T-helper 1 cell treated with Interleukin-12 subunit alpha and Interleukin-12 subunit beta and Interleukin-4 antibody, amounts not matched to agents 30 μg/mL and 1 μg/mL, for 36 hours (primary cell): ENCODE measurements at regions not wholly inside any gene's neighbourhood (a gene's known extent, or its start where the extent isn't known, plus 50 kb on each side); places are given as distances from the start of the nearest gene placed in this dataset.

ENCODE experiments used
- H3K27ac Mint-ChIP-seq: one replicate; pipeline ENCODE4 v1.8.0; 2021; ENCODE audit warnings: mild to moderate bottlenecking, mixed read lengths
- H3K27me3 Mint-ChIP-seq: one replicate; pipeline ENCODE4 v1.8.0; 2021; ENCODE audit warnings: low read depth, mixed read lengths
- H3K36me3 Mint-ChIP-seq: one replicate; pipeline ENCODE4 v1.8.0; 2021; ENCODE audit warnings: low read depth, mixed read lengths
- H3K4me1 Mint-ChIP-seq: one replicate; pipeline ENCODE4 v1.8.0; 2021; ENCODE audit warnings: low read depth, mixed read lengths
- H3K4me3 Mint-ChIP-seq: one replicate; pipeline ENCODE4 v1.8.0; 2021; ENCODE audit warnings: mild to moderate bottlenecking, moderate library complexity, mixed read lengths
- H3K9me3 Mint-ChIP-seq: one replicate; pipeline ENCODE4 v1.8.0; 2021; ENCODE audit warnings: mixed read lengths

DNA sequence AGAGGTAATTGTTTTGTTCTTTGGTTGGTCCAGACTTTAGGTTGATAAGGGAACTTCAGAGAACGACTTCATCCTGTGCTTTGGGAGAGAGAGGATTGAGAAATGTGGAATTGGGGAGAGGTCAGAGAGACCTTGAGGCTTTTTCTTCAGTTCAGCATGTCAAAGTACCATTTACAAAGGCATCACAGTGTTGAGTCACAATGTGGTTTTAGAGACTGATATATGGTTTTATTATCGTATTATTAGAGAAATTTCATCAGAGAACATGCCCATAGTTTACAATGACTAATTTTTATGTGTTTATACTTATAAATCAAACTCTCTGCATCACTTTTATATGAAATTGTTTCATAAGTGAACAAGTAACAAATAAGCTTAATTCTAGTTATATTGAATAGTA lies 626.6 kb downstream of the DSC3 start:
- Mint-ChIP-seq H3K27me3 (no peaks in the 10 kb centered on the region), H3K4me1 (no peaks in the 10 kb centered on the region), H3K4me3 (no peak overlapping the region), H3K36me3 (no peaks in the 10 kb centered on the region), H3K9me3 (peaks cover 8% of the 10 kb centered on the region), H3K27ac (no peak overlapping the region)

GRCh38 chr18:30409120-30409519 lies 633.4 kb downstream of the DSC3 start:
- H3K27ac Mint-ChIP-seq = no peak overlapping the region
- no peaks in the 10 kb centered on the region for H3K4me1 Mint-ChIP-seq
- no peak overlapping the region for H3K4me3 Mint-ChIP-seq
- peaks cover 14% of the 10 kb centered on the region for H3K9me3 Mint-ChIP-seq
- no peaks in the 10 kb centered on the region for H3K27me3 Mint-ChIP-seq
- H3K36me3 Mint-ChIP-seq = no peaks in the 10 kb centered on the region

- H3K4me3 Mint-ChIP-seq = no peak overlapping the region
- peaks cover 17% of the 10 kb centered on the region for H3K9me3 Mint-ChIP-seq
- no peaks in the 10 kb centered on the region for H3K27me3 Mint-ChIP-seq
- H3K4me1 Mint-ChIP-seq = no peaks in the 10 kb centered on the region
- H3K36me3 Mint-ChIP-seq = no peaks in the 10 kb centered on the region
- no peak overlapping the region for H3K27ac Mint-ChIP-seq
These were observed 635.8 kb downstream of the DSC3 start for GRCh38 chr18:30406728-30407127.

DNA sequence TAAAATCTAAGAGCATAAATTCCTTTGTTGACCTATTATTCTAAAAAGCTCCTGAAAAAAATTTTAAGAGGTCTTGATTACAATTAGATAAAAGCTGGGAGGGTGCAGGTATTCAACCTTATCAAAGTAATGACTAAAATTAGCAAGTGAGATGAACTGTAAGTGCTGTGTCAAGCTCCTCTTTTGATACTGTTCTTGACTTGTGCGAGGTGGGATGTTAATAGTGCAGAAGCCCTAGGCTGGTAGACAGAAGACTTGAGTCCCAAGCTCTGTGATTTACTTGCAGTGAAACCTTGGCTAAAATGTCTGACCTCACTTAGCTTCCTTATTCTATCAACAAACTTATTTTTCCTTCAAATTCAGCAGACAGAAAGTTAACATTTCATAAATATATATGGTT lies 637.5 kb downstream of the DSC3 start:
- H3K27me3 Mint-ChIP-seq = no peaks in the 10 kb centered on the region
- no peak overlapping the region for H3K4me3 Mint-ChIP-seq
- H3K9me3 Mint-ChIP-seq = peaks cover 20% of the 10 kb centered on the region
- no peaks in the 10 kb centered on the region for H3K36me3 Mint-ChIP-seq
- H3K4me1 Mint-ChIP-seq = no peaks in the 10 kb centered on the region
- H3K27ac Mint-ChIP-seq = no peak overlapping the region

GRCh38 chr18:30404422-30404821 lies 638.1 kb downstream of the DSC3 start:
- Mint-ChIP-seq H3K9me3 (peaks cover 14% of the 10 kb centered on the region), H3K4me1 (no peaks in the 10 kb centered on the region), H3K36me3 (no peaks in the 10 kb centered on the region), H3K27ac (no peak overlapping the region), H3K27me3 (no peaks in the 10 kb centered on the region), H3K4me3 (no peak overlapping the region)

GRCh38 chr18:30403278-30403677 lies 639.3 kb downstream of the DSC3 start:
- peaks cover 6% of the 10 kb centered on the region for H3K9me3 Mint-ChIP-seq
- H3K36me3 Mint-ChIP-seq = no peaks in the 10 kb centered on the region
- H3K4me3 Mint-ChIP-seq = no peak overlapping the region
- H3K4me1 Mint-ChIP-seq = no peaks in the 10 kb centered on the region
- H3K27me3 Mint-ChIP-seq = no peaks in the 10 kb centered on the region
- no peak overlapping the region for H3K27ac Mint-ChIP-seq

DNA sequence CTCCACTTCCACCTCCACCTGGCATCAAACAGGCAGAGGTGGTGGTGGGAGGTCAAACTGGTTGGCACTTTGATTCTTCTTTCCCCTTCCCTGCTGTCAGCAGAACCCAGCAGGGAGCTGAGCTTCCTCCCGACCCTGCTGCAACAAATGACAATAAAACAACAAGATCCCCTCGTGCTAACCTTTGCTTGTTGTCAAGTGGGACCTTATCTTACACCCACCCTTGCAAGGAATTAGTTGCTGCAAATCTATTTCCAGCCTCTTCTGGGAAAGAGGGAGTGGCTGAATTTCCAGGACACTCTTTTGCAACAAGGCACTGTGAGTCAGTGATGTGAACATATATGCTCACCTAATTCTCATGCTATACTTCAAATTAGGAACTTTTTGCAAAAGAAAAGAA lies 655.1 kb downstream of the DSC3 start:
- Mint-ChIP-seq H3K4me3 (no peak overlapping the region), H3K36me3 (no peaks in the 10 kb centered on the region), H3K9me3 (peaks cover 23% of the 10 kb centered on the region), H3K27me3 (no peaks in the 10 kb centered on the region), H3K27ac (no peak overlapping the region), H3K4me1 (no peaks in the 10 kb centered on the region)

- Mint-ChIP-seq H3K4me1 (no peaks in the 10 kb centered on the region), H3K27ac (no peak overlapping the region), H3K4me3 (no peak overlapping the region), H3K36me3 (no peaks in the 10 kb centered on the region), H3K27me3 (no peaks in the 10 kb centered on the region), H3K9me3 (peaks cover 22% of the 10 kb centered on the region)
These were observed 655.9 kb downstream of the DSC3 start for GRCh38 chr18:30386624-30387023.

DNA sequence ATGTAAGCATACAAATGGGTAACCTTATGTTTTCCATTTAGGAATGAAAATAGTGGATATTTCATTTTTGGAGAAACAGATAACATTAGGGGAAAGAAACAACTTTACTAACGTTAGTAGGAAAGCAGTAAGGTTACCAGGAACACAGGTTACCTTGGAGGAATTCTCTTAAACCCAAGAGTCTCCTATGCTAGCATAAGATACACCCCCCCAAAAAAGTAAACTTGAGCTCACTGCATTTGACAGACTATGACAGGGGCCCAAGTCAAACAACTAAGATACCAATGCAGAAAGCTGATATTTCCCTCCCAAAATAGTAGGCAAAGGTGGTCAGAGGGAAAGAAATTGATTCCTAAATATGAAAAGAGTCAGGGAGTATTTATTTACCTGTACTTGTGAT lies 656.9 kb downstream of the DSC3 start:
- H3K9me3 Mint-ChIP-seq = peaks cover 26% of the 10 kb centered on the region
- H3K4me1 Mint-ChIP-seq = no peaks in the 10 kb centered on the region

DNA sequence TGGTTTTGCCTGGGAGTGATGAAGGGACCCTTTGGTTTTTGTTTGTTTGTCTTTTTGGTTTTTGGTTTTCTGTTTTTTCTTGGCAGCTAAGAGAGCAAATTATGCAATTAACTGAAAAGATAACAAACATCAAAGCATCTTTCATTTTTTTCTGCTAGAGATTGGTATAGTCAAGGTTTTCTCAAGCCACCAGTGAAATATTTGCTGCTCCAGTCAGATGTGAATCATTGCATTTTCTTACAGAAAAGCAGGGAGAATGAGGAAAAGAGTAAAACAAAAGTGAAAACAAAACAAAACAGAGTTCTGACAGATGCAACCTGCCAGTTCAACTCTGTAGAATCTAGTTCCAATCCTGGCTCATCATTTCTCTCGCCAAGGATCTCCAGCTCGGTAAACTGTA lies 660.7 kb downstream of the DSC3 start:
- Mint-ChIP-seq H3K36me3 (no peaks in the 10 kb centered on the region), H3K9me3 (peaks cover 32% of the 10 kb centered on the region)

More for the DNA sequence above, 656.9 kb downstream of the DSC3 start:
- H3K36me3 Mint-ChIP-seq = no peaks in the 10 kb centered on the region
- no peak overlapping the region for H3K27ac Mint-ChIP-seq
- H3K4me3 Mint-ChIP-seq = no peak overlapping the region
- H3K27me3 Mint-ChIP-seq = no peaks in the 10 kb centered on the region

DNA sequence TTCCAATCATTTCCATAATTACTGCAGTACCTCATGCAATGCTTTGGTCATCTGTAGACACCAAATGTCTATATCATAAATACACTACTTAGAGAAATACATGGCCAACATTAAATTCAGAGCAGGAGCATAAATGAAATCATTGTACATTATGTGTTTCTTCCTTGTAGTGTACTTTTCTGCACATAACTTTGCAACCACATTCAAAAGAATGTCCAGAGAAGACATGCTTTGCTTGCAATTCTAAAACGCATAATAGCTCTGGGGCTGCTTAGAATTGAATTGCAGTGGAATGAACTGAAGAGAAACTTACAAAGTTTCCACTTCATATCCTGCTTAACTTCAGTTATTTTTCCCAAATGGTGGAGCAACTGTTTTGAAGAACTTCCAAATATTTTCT lies 664.4 kb downstream of the DSC3 start:
- Mint-ChIP-seq H3K27me3 (no peaks in the 10 kb centered on the region), H3K4me1 (no peaks in the 10 kb centered on the region), H3K36me3 (no peaks in the 10 kb centered on the region), H3K9me3 (peaks cover 26% of the 10 kb centered on the region), H3K27ac (no peak overlapping the region), H3K4me3 (no peak overlapping the region)

More for the DNA sequence above, 660.7 kb downstream of the DSC3 start:
- Mint-ChIP-seq H3K27me3 (no peaks in the 10 kb centered on the region), H3K4me3 (no peak overlapping the region), H3K4me1 (no peaks in the 10 kb centered on the region), H3K27ac (no peak overlapping the region)

GRCh38 chr18:30376515-30376914 lies 666.0 kb downstream of the DSC3 start:
- Mint-ChIP-seq H3K27me3 (no peaks in the 10 kb centered on the region), H3K27ac (no peak overlapping the region), H3K9me3 (peaks cover 20% of the 10 kb centered on the region), H3K36me3 (no peaks in the 10 kb centered on the region), H3K4me1 (no peaks in the 10 kb centered on the region), H3K4me3 (no peak overlapping the region)

DNA sequence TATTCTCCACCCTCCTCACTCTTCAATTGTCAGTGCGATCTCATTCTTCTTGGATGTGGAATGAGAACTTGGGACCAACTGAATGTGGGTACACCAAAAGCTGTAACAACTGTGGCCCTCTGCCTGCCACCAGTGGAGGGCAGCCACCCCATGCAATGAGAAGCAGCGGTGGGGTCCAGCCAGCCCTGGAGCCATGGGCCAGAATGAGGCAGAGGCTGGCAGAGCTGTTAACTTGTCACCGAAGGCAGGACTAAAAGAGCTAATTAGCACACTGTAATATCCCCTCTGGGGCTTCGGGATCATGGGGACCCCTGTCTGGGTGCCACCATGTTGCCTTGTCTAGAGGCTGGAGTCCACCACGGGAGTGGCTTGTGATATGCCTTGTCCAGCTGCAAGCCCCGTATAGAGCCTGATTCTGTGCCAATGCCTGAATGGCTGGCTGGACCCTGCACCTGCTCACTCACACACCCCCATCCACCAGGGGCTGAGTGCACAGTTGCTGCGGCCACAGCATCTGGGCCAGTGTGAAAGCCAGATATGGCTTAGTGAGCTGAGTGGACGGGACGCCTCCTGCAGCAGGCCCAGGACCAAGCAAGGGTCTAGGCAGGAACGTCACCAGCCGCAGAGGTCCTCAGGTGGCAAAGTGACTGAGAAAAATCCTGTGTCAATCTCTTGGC lies 680.5 kb downstream of the DSC3 start:
- Mint-ChIP-seq H3K4me3 (no peak overlapping the region), H3K36me3 (no peaks in the 10 kb centered on the region), H3K27me3 (no peaks in the 10 kb centered on the region), H3K4me1 (no peaks in the 10 kb centered on the region), H3K9me3 (peaks cover 9% of the 10 kb centered on the region), H3K27ac (no peak overlapping the region)

DNA sequence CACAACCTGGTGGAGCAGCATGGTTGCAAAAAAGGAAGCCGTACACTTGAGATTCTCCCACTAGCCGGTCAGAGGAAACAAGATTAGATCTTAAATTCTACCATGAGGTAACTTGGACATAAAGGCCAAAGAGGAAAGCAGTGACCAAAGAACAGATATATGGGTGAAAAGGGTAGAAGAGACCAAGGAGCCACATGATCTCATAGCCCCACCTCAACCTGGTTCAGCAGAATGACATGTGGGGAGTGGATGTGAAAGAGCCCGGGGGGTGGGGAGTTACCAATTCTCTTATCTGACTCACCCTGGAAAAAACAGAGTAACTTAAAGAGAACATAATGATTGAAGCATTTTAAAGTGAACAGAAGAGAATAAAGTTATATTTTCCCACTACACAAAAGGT lies 683.0 kb downstream of the DSC3 start:
- Mint-ChIP-seq H3K9me3 (peaks cover 9% of the 10 kb centered on the region), H3K27ac (no peak overlapping the region), H3K36me3 (no peaks in the 10 kb centered on the region), H3K4me3 (no peak overlapping the region), H3K4me1 (no peaks in the 10 kb centered on the region), H3K27me3 (no peaks in the 10 kb centered on the region)

DNA sequence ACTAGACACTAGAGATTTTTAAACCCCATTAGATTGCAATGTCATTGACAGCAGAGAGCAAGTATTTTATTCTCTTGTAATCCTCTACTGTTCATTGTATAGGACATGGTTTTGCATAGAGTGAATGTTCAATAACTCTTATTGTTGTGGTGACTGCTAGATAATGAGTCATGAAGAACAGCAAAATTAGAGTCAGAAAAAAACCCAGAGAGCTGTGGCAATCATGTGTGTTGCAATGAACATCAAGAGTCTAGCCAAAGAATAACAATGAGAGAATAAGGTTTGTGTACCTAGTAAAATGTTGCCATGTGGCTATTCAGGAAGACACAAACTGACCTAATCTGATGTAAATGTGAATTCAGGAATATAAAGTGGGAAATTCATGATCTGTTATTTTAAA lies 684.0 kb downstream of the DSC3 start:
- H3K4me1 Mint-ChIP-seq = no peaks in the 10 kb centered on the region
- H3K27ac Mint-ChIP-seq = no peak overlapping the region
- H3K36me3 Mint-ChIP-seq = no peaks in the 10 kb centered on the region
- H3K27me3 Mint-ChIP-seq = no peaks in the 10 kb centered on the region
- H3K4me3 Mint-ChIP-seq = no peak overlapping the region
- H3K9me3 Mint-ChIP-seq = peaks cover 9% of the 10 kb centered on the region
